Endothelial cell of umbilical vein (primary cell): ENCODE measurements at regions not wholly inside any gene's neighbourhood (a gene's known extent, or its start where the extent isn't known, plus 50 kb on each side); places are given as distances from the start of the nearest gene placed in this dataset.

ENCODE experiments used
- BruUV-seq: library from RNA; stranded (reverse); fragments of 400-500 nt; replicated peaks from 2 replicates; lab custom pipeline; 2021; lab: Mats Ljungman, UMichigan
- CTCF ChIA-PET: fragments of 300-600, 350-600 bp; sonication (Branson Sonifier 250); formaldehyde crosslinking; loops from one replicate; lab custom pipeline; 2021; ENCODE audit warnings: antibody characterized with exemption, inconsistent platforms; lab: Charles Lee
- POLR2A ChIA-PET: fragments of 300-600, 350-600 bp; sonication (Branson Sonifier 250); formaldehyde crosslinking; loops from one replicate; lab custom pipeline; 2021; ENCODE audit warnings: antibody characterized with exemption, inconsistent platforms; lab: Charles Lee
- DNase-seq: peaks from one replicate; pipeline ENCODE4 v3.0.0-alpha.2; 2011; ENCODE audit warnings: low read depth, low spot score
- FAIRE-seq: peaks from 2 replicates; lab custom pipeline; 2011; peaks lifted over from hg19 to GRCh38; lab: Jason Lieb, UNC
- H2AFZ ChIP-seq: 2 replicates; pipeline ENCODE4 v1.6.0; 2012; ENCODE audit warnings: low read depth, low read length, control low read depth, inconsistent platforms
- H3K27ac ChIP-seq: 2 replicates; pipeline ENCODE4 v1.5.1; 2011; ENCODE audit warnings: low read depth, mild to moderate bottlenecking, control low read depth, low read length, moderate library complexity; ENCODE audit not compliant: insufficient read depth
- H3K27me3 ChIP-seq, 2 experiments: 2 replicates each; pipeline versions ENCODE4 v1.6.0 to v1.6.1; 2011; ENCODE audit warnings: low read length in 2 of 2, mixed read lengths in 1 of 2; ENCODE audit not compliant: control insufficient read depth in 2 of 2, insufficient read depth in 2 of 2
- H3K36me3 ChIP-seq, 2 experiments: 2 replicates in 1 of 2; 3 replicates in 1 of 2; pipeline ENCODE4 v1.5.1; 2011; ENCODE audit warnings: low read length in 2 of 2, mild to moderate bottlenecking in 1 of 2, moderate library complexity in 1 of 2; ENCODE audit not compliant: control insufficient read depth in 2 of 2, insufficient read depth in 2 of 2; ENCODE audit errors: extremely low read depth in 1 of 2
- H3K4me1 ChIP-seq: 3 replicates; pipeline ENCODE4 v1.5.1; 2011; ENCODE audit warnings: mild to moderate bottlenecking, low read length; ENCODE audit not compliant: control insufficient read depth, insufficient read depth; ENCODE audit errors: extremely low read depth
- H3K4me2 ChIP-seq: 2 replicates; pipeline ENCODE4 v1.6.1; 2011; ENCODE audit warnings: low read length, control low read depth, mixed read lengths; ENCODE audit not compliant: insufficient read depth
- H3K4me3 ChIP-seq, 3 experiments: fragments of 200-600 bp in 1 of 3; sonication (generic), shearing (Covaris generic) in 1 of 3; replicated peaks in 1 of 3; 2 replicates each; pipeline ENCODE4 v1.5.1; 2011 to 2016; ENCODE audit warnings: control low read depth in 3 of 3, low read length in 3 of 3, mild to moderate bottlenecking in 2 of 3, inconsistent platforms in 1 of 3, low read depth in 1 of 3, moderate library complexity in 1 of 3; ENCODE audit not compliant: insufficient read depth in 1 of 3
- H3K79me2 ChIP-seq: 2 replicates; pipeline ENCODE4 v1.6.0; 2012; ENCODE audit warnings: low read length, inconsistent platforms; ENCODE audit not compliant: control insufficient read depth, insufficient read depth
- H3K9ac ChIP-seq: replicated peaks from 2 replicates; pipeline ENCODE3; 2011; ENCODE audit warnings: low read length, control low read depth; ENCODE audit not compliant: insufficient read depth; ENCODE audit errors: extremely low read depth
- H3K9me1 ChIP-seq: replicated peaks from 3 replicates; pipeline ENCODE4 v1.6.0; 2011; ENCODE audit warnings: mild to moderate bottlenecking, low read length; ENCODE audit not compliant: control insufficient read depth, insufficient read depth; ENCODE audit errors: extremely low read depth
- H3K9me3 ChIP-seq: replicated peaks from 2 replicates; pipeline ENCODE4 v1.5.1; 2012; ENCODE audit warnings: low read length, inconsistent platforms; ENCODE audit not compliant: control insufficient read depth, insufficient read depth
- H4K20me1 ChIP-seq: replicated peaks from 2 replicates; pipeline ENCODE3; 2011; ENCODE audit warnings: mild to moderate bottlenecking, low read length; ENCODE audit not compliant: control insufficient read depth, insufficient read depth; ENCODE audit errors: extremely low read depth
- CTCF ChIP-seq, 2 donors: IDR thresholded peaks; 1 replicate in 1 of 2; 2 replicates in 1 of 2; pipeline ENCODE4 v1.5.1; 2011; ENCODE audit warnings: low read length in 2 of 2, mild to moderate bottlenecking in 2 of 2, moderate library complexity in 2 of 2, control low read depth in 1 of 2, inconsistent platforms in 1 of 2, low read depth in 1 of 2; ENCODE audit not compliant: insufficient read depth in 1 of 2; ENCODE audit errors: extremely low read depth in 1 of 2
- EZH2 ChIP-seq: IDR thresholded peaks from 2 replicates; pipeline ENCODE4 v1.6.1; 2012; ENCODE audit warnings: borderline replicate concordance, low read depth, mild to moderate bottlenecking, moderate library complexity, low read length, inconsistent platforms; ENCODE audit not compliant: severe bottlenecking
- FOS ChIP-seq: IDR thresholded peaks from 2 replicates; pipeline ENCODE4 v1.6.1; 2011; ENCODE audit warnings: mild to moderate bottlenecking, low read length, moderate library complexity, borderline replicate concordance; ENCODE audit not compliant: insufficient read depth
- GATA2 ChIP-seq: IDR thresholded peaks from 2 replicates; pipeline ENCODE4 v1.7.0; 2011; ENCODE audit warnings: low read depth, mild to moderate bottlenecking, moderate library complexity, mixed read lengths, low read length; ENCODE audit not compliant: insufficient read length, insufficient read depth
- JUN ChIP-seq: IDR thresholded peaks from 2 replicates; pipeline ENCODE4 v1.6.1; 2011; ENCODE audit warnings: borderline replicate concordance, low read depth; ENCODE audit not compliant: insufficient read length, insufficient read depth
- MAX ChIP-seq: IDR thresholded peaks from 2 replicates; pipeline ENCODE4 v1.6.1; 2011; ENCODE audit not compliant: insufficient read depth, insufficient read length
- MYC ChIP-seq: IDR thresholded peaks from one replicate; pipeline ENCODE4 v1.6.1; 2011; ENCODE audit warnings: mild to moderate bottlenecking, low read depth, low read length
- POLR2A ChIP-seq: IDR thresholded peaks from 2 replicates; pipeline ENCODE4 v1.6.1; 2012; ENCODE audit warnings: low read depth, mild to moderate bottlenecking, control low read depth, low read length
- POLR2AphosphoS5 ChIP-seq: IDR thresholded peaks from 2 replicates; pipeline ENCODE4 v1.6.1; 2012; ENCODE audit warnings: low read depth, mild to moderate bottlenecking, control low read depth, low read length, moderate library complexity; ENCODE audit not compliant: insufficient read depth
- dilution Hi-C: fragments of 300-500 bp; cut with MboI; formaldehyde crosslinking; loops from one replicate; pipeline ENCODE4 v1.15.0; 2019; ENCODE audit warnings: low sequenced_read_pairs; ENCODE audit not compliant: extremely low pct_ligation_motif_present
- intact Hi-C: fragments of 100-400 bp; cut with micrococcal nuclease; formaldehyde crosslinking; loops from one replicate; pipeline ENCODE4 v1.10.0; 2022

DNA sequence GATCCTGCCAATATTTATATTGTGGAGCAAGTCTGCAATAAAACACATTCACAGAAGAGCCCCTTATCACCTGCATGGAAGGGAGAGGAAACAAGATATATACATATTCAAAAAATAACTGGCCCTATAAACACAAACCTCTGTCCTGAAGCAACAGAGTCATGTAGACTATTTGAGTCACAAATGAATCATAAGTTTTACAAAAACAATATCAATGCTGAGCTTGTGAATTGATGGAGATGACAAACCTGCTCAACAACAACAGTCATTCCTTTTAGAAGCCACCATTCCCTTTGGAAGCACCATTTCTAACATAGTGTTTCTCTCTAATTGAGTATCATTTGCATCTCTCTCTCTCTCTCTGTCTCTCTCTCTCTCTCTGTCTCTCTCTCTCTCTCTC is 313.9 kb downstream of the MID1IP1 start:
- DNase-seq (no peak), FAIRE-seq (no peak)
- Histone ChIP-seq H3K9me3 (no peaks in the 10 kb centered on the region), H3K27me3 (no peaks in the 10 kb centered on the region), H3K4me2 (no peak overlapping the region), H3K36me3 (no peaks in the 10 kb centered on the region), H3K4me3 (no peak overlapping the region), H3K27ac (no peak overlapping the region), H2AFZ (no peak overlapping the region), H3K79me2 (no peaks in the 10 kb centered on the region), H4K20me1 (no peaks in the 10 kb centered on the region), H3K9me1 (no peaks in the 10 kb centered on the region), H3K4me1 (no peaks in the 10 kb centered on the region), H3K9ac (no peak overlapping the region)
- dilution Hi-C loops (no loop called here), intact Hi-C loops (no loop called here)
- ChIA-PET POLR2A (no interaction called here), CTCF (no interaction called here)
- TF ChIP-seq MYC (no peak), POLR2A (no peak), JUN (no peak), GATA2 (no peak), MAX (no peak), POLR2AphosphoS5 (no peak), EZH2 (no peak), FOS (no peak), CTCF (IDR thresholded peaks at IDR 0.05; ENCODE audit: extremely low read depth in 1 of 2, insufficient read depth in 1 of 2, low read depth in 1 of 2, low read length in 2 of 2) (no peak)
- BruUV-seq: no TSS peak
